HG03095 (cell line): ENCODE measurements at regions not wholly inside any gene's neighbourhood (a gene's known extent, or its start where the extent isn't known, plus 50 kb on each side); places are given as distances from the start of the nearest gene placed in this dataset.

Experiments
- ATAC-seq: cut with Tn5 transposase; IDR thresholded peaks from one replicate; pipeline ENCODE4 v1.9.1; 2021; ENCODE audit warnings: moderate library complexity; ENCODE audit not compliant: unreplicated experiment

GRCh38 chr10:44064987-44065787, 319.7 kb downstream of the CXCL12 start:
- ATAC-seq: no peak

GRCh38 chr10:44064317-44064716, 320.6 kb downstream of the CXCL12 start:
- ATAC-seq: no peak

- no peak for ATAC-seq
These were observed 321.2 kb downstream of the CXCL12 start for GRCh38 chr10:44063686-44064085.

GRCh38 chr10:44060719-44061118, 324.2 kb downstream of the CXCL12 start:
- no peak for ATAC-seq

- no peak for ATAC-seq
These were observed 324.7 kb downstream of the CXCL12 start for GRCh38 chr10:44060221-44060620.

DNA sequence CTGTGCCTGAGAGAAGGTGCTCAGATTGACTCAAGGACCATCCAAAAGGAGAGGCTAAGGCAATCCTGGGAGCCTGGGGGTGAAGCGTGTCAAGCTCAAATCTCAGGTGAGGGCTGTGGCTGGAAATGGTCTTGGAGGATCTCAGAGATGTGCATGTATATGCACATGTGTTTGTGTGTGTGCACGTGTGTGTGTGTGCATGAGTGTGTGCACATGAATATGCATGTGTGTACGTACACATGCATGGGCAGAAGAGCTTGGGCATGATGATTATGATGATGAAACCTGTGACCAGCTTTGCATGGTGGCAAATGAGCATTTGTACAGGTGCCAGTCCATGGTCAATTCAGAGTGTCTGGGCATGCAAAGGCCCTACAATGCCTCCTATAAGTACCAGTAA, 326.6 kb downstream of the CXCL12 start:
- no peak for ATAC-seq

GRCh38 chr10:44056967-44057805, 327.7 kb downstream of the CXCL12 start:
- ATAC-seq: no peak

GRCh38 chr10:44056206-44056605, 328.7 kb downstream of the CXCL12 start:
- no peak for ATAC-seq

DNA sequence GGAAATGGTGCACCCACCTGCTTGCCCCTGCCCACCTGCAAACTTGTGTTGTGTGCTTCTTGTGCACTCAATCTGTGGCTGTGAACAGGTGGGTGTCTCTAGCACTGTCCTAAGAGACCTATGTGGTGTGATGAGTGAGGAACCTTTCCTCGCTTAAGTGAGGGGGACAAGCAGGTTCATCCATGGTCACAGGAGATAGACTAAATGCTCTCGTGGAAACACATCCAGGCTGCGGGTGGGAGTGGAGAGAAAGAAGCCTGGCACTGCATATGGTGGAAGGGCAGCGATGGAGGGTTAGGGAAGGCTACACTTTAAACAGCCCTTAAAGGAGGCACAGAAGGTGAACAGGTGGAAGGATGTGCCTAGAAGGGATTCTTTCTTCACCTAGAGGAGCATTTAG, 330.9 kb downstream of the CXCL12 start:
- no peak for ATAC-seq

DNA sequence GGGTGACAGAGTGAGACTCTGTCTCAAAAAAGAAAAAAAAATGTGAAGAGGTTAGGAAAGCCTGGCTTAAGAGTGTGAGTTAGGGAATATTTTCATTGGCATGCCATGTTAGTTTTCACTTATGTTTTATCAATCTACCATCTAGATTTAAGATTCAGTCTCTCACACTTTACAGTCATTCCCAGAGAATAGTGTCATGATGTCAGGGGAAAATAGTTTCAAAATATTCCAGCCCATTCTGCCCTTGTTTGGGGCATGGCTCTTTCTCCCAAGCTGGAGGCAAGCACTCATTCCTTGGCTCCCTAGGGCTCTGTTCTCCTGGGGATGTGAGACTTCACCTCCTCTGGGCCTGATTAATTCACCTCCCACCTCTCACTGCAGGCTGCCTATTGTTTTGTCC, 331.5 kb downstream of the CXCL12 start:
- no peak for ATAC-seq

- no peak for ATAC-seq
These were observed 333.1 kb downstream of the CXCL12 start for GRCh38 chr10:44051584-44052385.

- no peak for ATAC-seq
These were observed 333.8 kb downstream of the CXCL12 start for GRCh38 chr10:44051091-44051490.

GRCh38 chr10:44049301-44050015, 335.4 kb downstream of the CXCL12 start:
- no peak for ATAC-seq

- no peak for ATAC-seq
These were observed 337.5 kb downstream of the CXCL12 start for GRCh38 chr10:44047361-44047760.

DNA sequence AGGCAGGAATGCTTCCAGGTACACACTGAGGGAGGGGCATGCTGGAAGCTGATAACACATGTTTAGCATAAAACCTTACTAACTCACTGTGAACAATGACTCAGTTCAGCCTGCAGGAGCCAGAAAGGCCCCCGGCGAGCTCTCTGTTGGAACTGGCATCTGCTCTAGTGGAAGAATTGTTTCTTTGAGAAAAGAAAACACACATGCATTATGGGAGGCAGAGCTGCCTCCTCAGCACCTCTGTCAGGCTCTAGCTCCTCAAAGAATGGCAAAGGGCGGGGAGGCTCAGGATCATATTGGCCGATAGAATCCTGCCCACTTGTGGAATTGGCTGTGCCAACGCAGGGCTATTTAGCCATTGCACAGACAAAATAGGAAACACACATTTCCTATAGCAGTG, 338.3 kb downstream of the CXCL12 start:
- ATAC-seq: no peak

DNA sequence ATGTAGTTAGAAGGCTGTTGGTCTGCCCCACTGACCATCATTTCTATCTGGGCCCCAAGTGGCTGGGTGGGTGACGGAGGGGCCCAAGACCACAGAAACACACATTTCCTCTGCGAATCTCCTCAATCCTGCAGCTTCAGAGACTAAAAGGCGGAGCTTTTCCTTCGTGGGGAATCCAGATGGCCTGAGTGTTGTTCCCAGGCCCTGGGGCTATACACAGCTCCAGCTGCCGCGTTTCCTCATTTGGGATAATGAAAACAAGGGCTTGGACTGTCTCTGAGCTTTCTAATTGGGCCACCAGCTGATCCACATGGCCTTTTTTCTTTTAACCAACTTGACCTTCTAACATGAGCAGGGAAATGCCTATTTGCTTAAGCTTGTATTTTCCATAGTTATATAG, 339.9 kb downstream of the CXCL12 start:
- ATAC-seq: no peak

GRCh38 chr10:44044549-44044948, 340.3 kb downstream of the CXCL12 start:
- no peak for ATAC-seq

DNA sequence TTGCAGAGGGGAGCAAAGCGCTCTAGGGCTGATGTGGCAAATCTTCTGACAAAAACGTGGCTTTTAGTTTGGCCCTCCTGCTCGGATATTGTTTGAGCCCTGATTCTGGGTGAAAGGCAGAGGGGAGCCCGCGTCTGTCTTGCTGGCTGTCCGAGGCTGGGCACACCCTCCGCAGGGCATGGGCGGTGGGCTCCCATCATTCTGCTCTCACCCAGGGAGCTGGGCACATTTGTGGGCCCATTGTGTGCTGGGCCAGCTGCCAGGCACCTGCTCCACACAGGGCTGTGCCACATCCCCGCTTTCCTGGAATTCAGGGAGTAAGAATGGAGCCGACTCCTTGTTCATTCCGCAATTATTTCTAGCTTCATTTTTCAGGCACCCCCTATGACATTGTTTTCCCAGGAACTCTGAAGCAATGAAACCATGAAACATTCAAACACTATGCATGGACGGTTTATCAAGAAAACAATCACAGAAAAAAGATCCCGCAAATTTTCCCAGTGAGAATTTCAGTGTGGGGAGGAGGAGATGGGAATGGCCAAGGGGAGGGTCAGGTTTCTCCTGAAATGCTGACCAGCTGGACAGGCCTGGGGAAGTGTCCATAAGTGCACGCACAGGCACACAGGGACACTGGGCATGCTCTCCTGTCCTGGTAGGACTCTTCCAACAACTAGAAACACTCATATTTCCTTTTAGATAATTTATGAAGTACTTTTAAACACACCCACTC, 341.1 kb downstream of the CXCL12 start:
- ATAC-seq: no peak

GRCh38 chr10:44042926-44043602, 341.8 kb downstream of the CXCL12 start:
- ATAC-seq: no peak
